ENCODE measurements at regions not wholly inside any gene's neighbourhood (a gene's known extent, or its start where the extent isn't known, plus 50 kb on each side); places are given as distances from the start of the nearest gene placed in this dataset.
A peak's percentile ranks its signal among the peaks of the same experiment; 100 is the strongest.

- TF ChIP-seq ZNF230 (CRISPR knock-in tag; IDR thresholded peaks at IDR 0.05) = no peak
- no peak for TF ChIP-seq TOE1 (CRISPR knock-in tag; IDR thresholded peaks at IDR 0.05)
- no peak for TF ChIP-seq KDM3A (CRISPR knock-in tag; IDR thresholded peaks at IDR 0.05; ENCODE audit: low read depth)
- no peak for TF ChIP-seq ZNF615 (CRISPR knock-in tag; IDR thresholded peaks at IDR 0.05; ENCODE audit: borderline replicate concordance)
- peak; percentile 61 for TF ChIP-seq XRCC5 (optimal IDR thresholded peaks at IDR 0.05; ENCODE audit: low read length)
- 0 out of 2 replicates have a peak, but pooled peaks have one; percentile 5 for TF ChIP-seq FOXA3 (CRISPR knock-in tag; IDR thresholded peaks at IDR 0.05)
- no peak for TF ChIP-seq ZNF850 (CRISPR knock-in tag; conservative IDR thresholded peaks at IDR 0.05)
- no peak for TF ChIP-seq DPF2 (CRISPR knock-in tag; IDR thresholded peaks at IDR 0.05; ENCODE audit: borderline replicate concordance, low read depth)
- TF ChIP-seq YEATS4 (CRISPR knock-in tag; IDR thresholded peaks at IDR 0.05; ENCODE audit: borderline replicate concordance) = no peak
- no peak for TF ChIP-seq DR1 (CRISPR knock-in tag; IDR thresholded peaks at IDR 0.05)
- TF ChIP-seq PLSCR1 (CRISPR knock-in tag; IDR thresholded peaks at IDR 0.05; ENCODE audit: borderline replicate concordance) = no peak
- TF ChIP-seq DMAP1 (CRISPR knock-in tag; IDR thresholded peaks at IDR 0.05) = no peak
- peak; percentile 37; the same call in 1 of the 2 replicates for TF ChIP-seq BCL6 (CRISPR knock-in tag; IDR thresholded peaks at IDR 0.05)
- TF ChIP-seq SMAD1 (CRISPR knock-in tag; IDR thresholded peaks at IDR 0.05; ENCODE audit: borderline replicate concordance, low read depth) = no peak
- no peak for TF ChIP-seq DBP (CRISPR knock-in tag; IDR thresholded peaks at IDR 0.05; ENCODE audit: not compliant biosample characterization)
- TF ChIP-seq HINFP (CRISPR knock-in tag; IDR thresholded peaks at IDR 0.05; ENCODE audit: low read depth) = no peak
- no peak for TF ChIP-seq NR1H2 (CRISPR knock-in tag; IDR thresholded peaks at IDR 0.05; ENCODE audit: borderline replicate concordance, low read depth)
- TF ChIP-seq ZNF207 (IDR thresholded peaks at IDR 0.05; ENCODE audit: borderline replicate concordance) = no peak
- TF ChIP-seq RELA (CRISPR knock-in tag; IDR thresholded peaks at IDR 0.05) = no peak
- TF ChIP-seq NCOA2 (CRISPR knock-in tag; IDR thresholded peaks at IDR 0.05) = no peak
- TF ChIP-seq CEBPG (CRISPR knock-in tag; IDR thresholded peaks at IDR 0.05) = peak; percentile 21; the same call in 1 of the 2 replicates
- no peak for TF ChIP-seq ZFY (CRISPR knock-in tag; IDR thresholded peaks at IDR 0.05)
- no peak for TF ChIP-seq MLX (CRISPR knock-in tag; IDR thresholded peaks at IDR 0.05)
- TF ChIP-seq ZNF550 (CRISPR knock-in tag; IDR thresholded peaks at IDR 0.05; ENCODE audit: borderline replicate concordance) = no peak
- 0 out of 2 replicates have a peak, but pooled peaks have one; percentile 30 for TF ChIP-seq ELF3 (CRISPR knock-in tag; IDR thresholded peaks at IDR 0.05)
- no peak for TF ChIP-seq GMEB2 (CRISPR knock-in tag; IDR thresholded peaks at IDR 0.05; ENCODE audit: low read depth)
- 0 out of 2 replicates have a peak, but pooled peaks have one; percentile 15 for TF ChIP-seq THAP11 (CRISPR knock-in tag; IDR thresholded peaks at IDR 0.05)
- no peak; the same call in 1 of the 2 replicates for TF ChIP-seq NCOR1 (IDR thresholded peaks at IDR 0.05; ENCODE audit: borderline replicate concordance, low read length)
Observed at GRCh38 chr4:10320130-10320529, 137.1 kb downstream of the ZNF518B start (continued).
